ENCODE measurements at regions not wholly inside any gene's neighbourhood (a gene's known extent, or its start where the extent isn't known, plus 50 kb on each side); places are given as distances from the start of the nearest gene placed in this dataset.

- no peak for TF ChIP-seq CTCF (IDR thresholded peaks at IDR 0.05; ENCODE audit: borderline replicate concordance, extremely low read depth, insufficient read depth)
- Histone ChIP-seq H3K4me3 (ENCODE audit: low read length in 3 of 3) (no peak overlapping the region), H3K36me3 (ENCODE audit: control insufficient read depth in 2 of 3, insufficient read depth in 3 of 3, low read length in 3 of 3) (no peaks in the 10 kb centered on the region), H3K27me3 (ENCODE audit: control insufficient read depth, insufficient read depth, low read length) (no peaks in the 10 kb centered on the region), H3K4me1 (ENCODE audit: control insufficient read depth in 2 of 3, insufficient read depth in 2 of 3, low read depth in 1 of 3, low read length in 3 of 3) (no peaks in the 10 kb centered on the region), H3K9me3 (ENCODE audit: control insufficient read depth in 2 of 3, insufficient read depth in 1 of 3, low read length in 3 of 3) (no peaks in the 10 kb centered on the region), H3K9ac (ENCODE audit: low read length in 3 of 3) (no peak overlapping the region), H3K27ac (ENCODE audit: low read depth in 2 of 2, low read length in 2 of 2) (no peak overlapping the region)
- DNase-seq (no peak), FAIRE-seq (no peak)
- intact Hi-C loops (cut with DNase I): no loop called here
These were observed 1361.2 kb downstream of the XPNPEP1 start for GRCh38 chr10:108562105-108562504.

DNA sequence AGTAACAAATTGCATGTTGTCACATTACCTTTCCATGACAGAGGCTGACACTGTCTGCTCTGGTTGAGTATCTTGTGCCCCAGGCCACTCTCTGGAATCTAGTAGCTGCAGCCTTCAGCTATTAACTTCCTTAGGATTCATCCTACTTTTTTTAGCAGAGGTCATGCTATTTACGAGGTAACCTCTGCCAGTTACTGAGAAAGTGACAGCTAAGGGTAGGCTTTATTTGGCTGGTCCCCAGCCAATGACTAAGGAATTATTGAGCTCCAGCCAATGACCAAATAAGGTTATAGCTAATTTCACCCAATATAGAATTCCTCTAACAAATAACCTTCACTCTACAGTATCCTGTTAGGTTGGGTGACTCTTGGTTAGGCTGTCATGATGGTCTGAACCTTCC, 1361.7 kb downstream of the XPNPEP1 start:
- H3K9me3 ChIP-seq (ENCODE audit: control insufficient read depth in 2 of 3, insufficient read depth in 1 of 3, low read length in 3 of 3): no peaks in the 10 kb centered on the region
- DNase-seq: no peak
- no peak for TF ChIP-seq CTCF (IDR thresholded peaks at IDR 0.05; ENCODE audit: borderline replicate concordance, extremely low read depth, insufficient read depth)
- H3K27me3 ChIP-seq (ENCODE audit: control insufficient read depth, insufficient read depth, low read length): no peaks in the 10 kb centered on the region
- no peaks in the 10 kb centered on the region for H3K36me3 ChIP-seq (ENCODE audit: control insufficient read depth in 2 of 3, insufficient read depth in 3 of 3, low read length in 3 of 3)
- H3K9ac ChIP-seq (ENCODE audit: low read length in 3 of 3): no peak overlapping the region
- no peak for FAIRE-seq
- intact Hi-C loops (cut with DNase I): no loop called here
- H3K4me1 ChIP-seq (ENCODE audit: control insufficient read depth in 2 of 3, insufficient read depth in 2 of 3, low read depth in 1 of 3, low read length in 3 of 3): no peaks in the 10 kb centered on the region
- no peak overlapping the region for H3K4me3 ChIP-seq (ENCODE audit: low read length in 3 of 3)
- no peak overlapping the region for H3K27ac ChIP-seq (ENCODE audit: low read depth in 2 of 2, low read length in 2 of 2)

- TF ChIP-seq CTCF (IDR thresholded peaks at IDR 0.05; ENCODE audit: borderline replicate concordance, extremely low read depth, insufficient read depth): no peak
- intact Hi-C loops (cut with DNase I): no loop called here
- no peaks in the 10 kb centered on the region for H3K9me3 ChIP-seq (ENCODE audit: control insufficient read depth in 2 of 3, insufficient read depth in 1 of 3, low read length in 3 of 3)
These were observed 1362.8 kb downstream of the XPNPEP1 start for GRCh38 chr10:108560488-108560887.

GRCh38 chr10:108556186-108556585, 1367.1 kb downstream of the XPNPEP1 start:
- Histone ChIP-seq H3K4me1 (ENCODE audit: control insufficient read depth in 2 of 3, insufficient read depth in 2 of 3, low read depth in 1 of 3, low read length in 3 of 3) (no peaks in the 10 kb centered on the region), H3K27ac (ENCODE audit: low read depth in 2 of 2, low read length in 2 of 2) (no peak overlapping the region), H3K4me3 (ENCODE audit: low read length in 3 of 3) (no peak overlapping the region), H3K9me3 (ENCODE audit: control insufficient read depth in 2 of 3, insufficient read depth in 1 of 3, low read length in 3 of 3) (no peaks in the 10 kb centered on the region), H3K27me3 (ENCODE audit: control insufficient read depth, insufficient read depth, low read length) (no peaks in the 10 kb centered on the region), H3K9ac (ENCODE audit: low read length in 3 of 3) (no peak overlapping the region), H3K36me3 (ENCODE audit: control insufficient read depth in 2 of 3, insufficient read depth in 3 of 3, low read length in 3 of 3) (no peaks in the 10 kb centered on the region)
- intact Hi-C loops (cut with DNase I): no loop called here
- DNase-seq (no peak), FAIRE-seq (no peak)
- TF ChIP-seq CTCF (IDR thresholded peaks at IDR 0.05; ENCODE audit: borderline replicate concordance, extremely low read depth, insufficient read depth): no peak

More at GRCh38 chr10:108560488-108560887, 1362.8 kb downstream of the XPNPEP1 start:
- H3K36me3 ChIP-seq (ENCODE audit: control insufficient read depth in 2 of 3, insufficient read depth in 3 of 3, low read length in 3 of 3): no peaks in the 10 kb centered on the region
- FAIRE-seq (no peak), DNase-seq (no peak)
- H3K27me3 ChIP-seq (ENCODE audit: control insufficient read depth, insufficient read depth, low read length): no peaks in the 10 kb centered on the region
- H3K4me3 ChIP-seq (ENCODE audit: low read length in 3 of 3): no peak overlapping the region
- H3K4me1 ChIP-seq (ENCODE audit: control insufficient read depth in 2 of 3, insufficient read depth in 2 of 3, low read depth in 1 of 3, low read length in 3 of 3): no peaks in the 10 kb centered on the region
- H3K9ac ChIP-seq (ENCODE audit: low read length in 3 of 3): no peak overlapping the region
- H3K27ac ChIP-seq (ENCODE audit: low read depth in 2 of 2, low read length in 2 of 2): no peak overlapping the region

All from kidney (tissue), 13 donors.